ENCODE measurements at regions not wholly inside any gene's neighbourhood (a gene's known extent, or its start where the extent isn't known, plus 50 kb on each side); places are given as distances from the start of the nearest gene placed in this dataset.

DNA sequence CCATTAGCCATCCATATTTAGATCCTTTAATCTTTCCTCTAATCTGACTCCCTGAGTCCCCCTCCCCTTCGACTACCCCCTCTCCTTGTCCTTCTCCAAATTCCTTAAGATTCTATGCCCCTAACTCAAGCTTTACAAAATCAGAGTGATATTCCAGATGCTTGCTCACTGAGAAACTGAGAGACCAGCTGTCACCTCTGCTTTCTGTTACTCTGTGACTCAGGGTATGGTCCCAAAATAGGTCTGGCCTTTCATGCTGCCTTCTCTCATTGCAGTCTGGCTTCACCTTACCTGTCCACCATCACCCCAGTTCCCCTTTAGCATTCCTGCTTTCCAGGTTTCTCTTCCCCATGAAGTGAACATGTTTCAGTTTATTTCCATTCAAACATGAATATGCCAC is 383.3 kb upstream of the SLC30A5 start:
- TF ChIP-seq, protein P1, sequence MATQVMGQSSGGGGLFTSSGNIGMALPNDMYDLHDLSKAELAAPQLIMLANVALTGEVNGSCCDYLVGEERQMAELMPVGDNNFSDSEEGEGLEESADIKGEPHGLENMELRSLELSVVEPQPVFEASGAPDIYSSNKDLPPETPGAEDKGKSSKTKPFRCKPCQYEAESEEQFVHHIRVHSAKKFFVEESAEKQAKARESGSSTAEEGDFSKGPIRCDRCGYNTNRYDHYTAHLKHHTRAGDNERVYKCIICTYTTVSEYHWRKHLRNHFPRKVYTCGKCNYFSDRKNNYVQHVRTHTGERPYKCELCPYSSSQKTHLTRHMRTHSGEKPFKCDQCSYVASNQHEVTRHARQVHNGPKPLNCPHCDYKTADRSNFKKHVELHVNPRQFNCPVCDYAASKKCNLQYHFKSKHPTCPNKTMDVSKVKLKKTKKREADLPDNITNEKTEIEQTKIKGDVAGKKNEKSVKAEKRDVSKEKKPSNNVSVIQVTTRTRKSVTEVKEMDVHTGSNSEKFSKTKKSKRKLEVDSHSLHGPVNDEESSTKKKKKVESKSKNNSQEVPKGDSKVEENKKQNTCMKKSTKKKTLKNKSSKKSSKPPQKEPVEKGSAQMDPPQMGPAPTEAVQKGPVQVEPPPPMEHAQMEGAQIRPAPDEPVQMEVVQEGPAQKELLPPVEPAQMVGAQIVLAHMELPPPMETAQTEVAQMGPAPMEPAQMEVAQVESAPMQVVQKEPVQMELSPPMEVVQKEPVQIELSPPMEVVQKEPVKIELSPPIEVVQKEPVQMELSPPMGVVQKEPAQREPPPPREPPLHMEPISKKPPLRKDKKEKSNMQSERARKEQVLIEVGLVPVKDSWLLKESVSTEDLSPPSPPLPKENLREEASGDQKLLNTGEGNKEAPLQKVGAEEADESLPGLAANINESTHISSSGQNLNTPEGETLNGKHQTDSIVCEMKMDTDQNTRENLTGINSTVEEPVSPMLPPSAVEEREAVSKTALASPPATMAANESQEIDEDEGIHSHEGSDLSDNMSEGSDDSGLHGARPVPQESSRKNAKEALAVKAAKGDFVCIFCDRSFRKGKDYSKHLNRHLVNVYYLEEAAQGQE (IDR thresholded peaks at IDR 0.05; ENCODE audit: insufficient read depth in 1 of 2, low read depth in 2 of 2, low read length in 1 of 2): no peak
- TF ChIP-seq, protein P2, sequence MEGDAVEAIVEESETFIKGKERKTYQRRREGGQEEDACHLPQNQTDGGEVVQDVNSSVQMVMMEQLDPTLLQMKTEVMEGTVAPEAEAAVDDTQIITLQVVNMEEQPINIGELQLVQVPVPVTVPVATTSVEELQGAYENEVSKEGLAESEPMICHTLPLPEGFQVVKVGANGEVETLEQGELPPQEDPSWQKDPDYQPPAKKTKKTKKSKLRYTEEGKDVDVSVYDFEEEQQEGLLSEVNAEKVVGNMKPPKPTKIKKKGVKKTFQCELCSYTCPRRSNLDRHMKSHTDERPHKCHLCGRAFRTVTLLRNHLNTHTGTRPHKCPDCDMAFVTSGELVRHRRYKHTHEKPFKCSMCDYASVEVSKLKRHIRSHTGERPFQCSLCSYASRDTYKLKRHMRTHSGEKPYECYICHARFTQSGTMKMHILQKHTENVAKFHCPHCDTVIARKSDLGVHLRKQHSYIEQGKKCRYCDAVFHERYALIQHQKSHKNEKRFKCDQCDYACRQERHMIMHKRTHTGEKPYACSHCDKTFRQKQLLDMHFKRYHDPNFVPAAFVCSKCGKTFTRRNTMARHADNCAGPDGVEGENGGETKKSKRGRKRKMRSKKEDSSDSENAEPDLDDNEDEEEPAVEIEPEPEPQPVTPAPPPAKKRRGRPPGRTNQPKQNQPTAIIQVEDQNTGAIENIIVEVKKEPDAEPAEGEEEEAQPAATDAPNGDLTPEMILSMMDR (IDR thresholded peaks at IDR 0.05): no peak
- no peak for TF ChIP-seq SIN3A (IDR thresholded peaks at IDR 0.05; ENCODE audit: borderline replicate concordance, insufficient read depth, low read depth, low read length)
- TF ChIP-seq POLR2AphosphoS5 (IDR thresholded peaks at IDR 0.05; ENCODE audit: low read depth, low read length): no peak
